Neural crest cell (in vitro differentiated cells): ENCODE measurements at regions not wholly inside any gene's neighbourhood (a gene's known extent, or its start where the extent isn't known, plus 50 kb on each side); places are given as distances from the start of the nearest gene placed in this dataset.

Source experiments
- DNase-seq: peaks from one replicate; pipeline ENCODE4 v3.0.0; 2021; ENCODE audit warnings: low read depth, mixed read lengths, low spot score
- H3K27ac Mint-ChIP-seq: one replicate; pipeline ENCODE4 v1.8.0; 2021; ENCODE audit warnings: mild to moderate bottlenecking, mixed read lengths; ENCODE audit not compliant: unreplicated experiment
- H3K27me3 Mint-ChIP-seq: 2 replicates; pipeline ENCODE4 v1.8.0; 2021; ENCODE audit warnings: low read depth, mild to moderate bottlenecking, mixed read lengths
- H3K36me3 Mint-ChIP-seq: 2 replicates; pipeline ENCODE4 v1.8.0; 2021; ENCODE audit warnings: low read depth, mild to moderate bottlenecking, mixed read lengths
- H3K4me1 Mint-ChIP-seq: 2 replicates; pipeline ENCODE4 v1.8.0; 2021; ENCODE audit warnings: mixed read lengths
- H3K4me3 Mint-ChIP-seq: one replicate; pipeline ENCODE4 v1.8.0; 2021; ENCODE audit warnings: mild to moderate bottlenecking, mixed read lengths
- H3K9me3 Mint-ChIP-seq: 2 replicates; pipeline ENCODE4 v1.8.0; 2021; ENCODE audit warnings: mixed read lengths
- CTCF ChIP-seq: fragments of 200-600 bp; sonication (generic); conservative IDR thresholded peaks from 2 replicates; pipeline ENCODE4 v1.5.0; 2021; ENCODE audit warnings: antibody characterized with exemption, mild to moderate bottlenecking

GRCh38 chr14:86654558-86655184, 1124.7 kb downstream of the FLRT2 start:
- no peak overlapping the region for H3K27ac Mint-ChIP-seq
- peaks cover 5% of the 10 kb centered on the region for H3K9me3 Mint-ChIP-seq
- no peak overlapping the region for H3K4me3 Mint-ChIP-seq
- no peaks in the 10 kb centered on the region for H3K27me3 Mint-ChIP-seq
- peak; percentile 69 for TF ChIP-seq CTCF
- DNase-seq = peak; percentile 61
- no peaks in the 10 kb centered on the region for H3K4me1 Mint-ChIP-seq
- H3K36me3 Mint-ChIP-seq = no peaks in the 10 kb centered on the region

GRCh38 chr14:86652526-86652925, 1122.6 kb downstream of the FLRT2 start:
- H3K27ac Mint-ChIP-seq = no peak overlapping the region
- H3K9me3 Mint-ChIP-seq = peaks cover 5% of the 10 kb centered on the region
- H3K36me3 Mint-ChIP-seq = no peaks in the 10 kb centered on the region
- peaks cover 2% of the 10 kb centered on the region for H3K27me3 Mint-ChIP-seq
- TF ChIP-seq CTCF = no peak
- DNase-seq = no peak
- H3K4me3 Mint-ChIP-seq = no peak overlapping the region
- H3K4me1 Mint-ChIP-seq = no peaks in the 10 kb centered on the region

GRCh38 chr14:86646696-86647690, 1117.0 kb downstream of the FLRT2 start:
- no peak for DNase-seq
- H3K4me3 Mint-ChIP-seq = no peak overlapping the region
- no peaks in the 10 kb centered on the region for H3K4me1 Mint-ChIP-seq
- no peaks in the 10 kb centered on the region for H3K36me3 Mint-ChIP-seq
- H3K27ac Mint-ChIP-seq = no peak overlapping the region
- TF ChIP-seq CTCF = peak; percentile 15
- peaks cover 8% of the 10 kb centered on the region for H3K9me3 Mint-ChIP-seq
- H3K27me3 Mint-ChIP-seq = peaks cover 2% of the 10 kb centered on the region

- Mint-ChIP-seq H3K4me3 (no peak overlapping the region), H3K4me1 (no peaks in the 10 kb centered on the region), H3K9me3 (peaks cover 8% of the 10 kb centered on the region), H3K27ac (no peak overlapping the region), H3K27me3 (peaks cover 2% of the 10 kb centered on the region), H3K36me3 (no peaks in the 10 kb centered on the region)
- DNase-seq = no peak
- TF ChIP-seq CTCF = no peak
Measured at GRCh38 chr14:86646125-86646524, 1116.2 kb downstream of the FLRT2 start.

- no peak overlapping the region for H3K4me3 Mint-ChIP-seq
- DNase-seq = no peak
- no peaks in the 10 kb centered on the region for H3K4me1 Mint-ChIP-seq
- no peaks in the 10 kb centered on the region for H3K9me3 Mint-ChIP-seq
- TF ChIP-seq CTCF = no peak
- H3K27ac Mint-ChIP-seq = no peak overlapping the region
- no peaks in the 10 kb centered on the region for H3K27me3 Mint-ChIP-seq
- no peaks in the 10 kb centered on the region for H3K36me3 Mint-ChIP-seq
Measured at GRCh38 chr14:86641310-86641709, 1111.4 kb downstream of the FLRT2 start.
